HCT116 (cell line): ENCODE measurements at regions not wholly inside any gene's neighbourhood (a gene's known extent, or its start where the extent isn't known, plus 50 kb on each side); places are given as distances from the start of the nearest gene placed in this dataset.

ENCODE experiments used
- ATAC-seq: fragments of 200-7000 bp; cut with Tn5 transposase; 2 replicates; pipeline ENCODE4 v1.9.1; 2020; ENCODE audit warnings: mild to moderate bottlenecking, moderate library complexity
- BruUV-seq: library from RNA; stranded (reverse); fragments of 400-500 nt; replicated peaks from 2 replicates; lab custom pipeline; 2021; lab: Mats Ljungman, UMichigan
- CTCF ChIA-PET: fragments of 300-600 bp; sonication (Branson Sonifier 250); formaldehyde crosslinking; loops from one replicate; lab custom pipeline; 2021; ENCODE audit warnings: antibody characterized with exemption; lab: Charles Lee
- POLR2A ChIA-PET: fragments of 300-600, 350-600 bp; sonication (Branson Sonifier 250); formaldehyde crosslinking; loops from one replicate; lab custom pipeline; 2021; ENCODE audit warnings: antibody characterized with exemption; lab: Charles Lee
- RAD21 ChIA-PET, 2 experiments: fragments of 300-600 bp; sonication (Branson Sonifier 250); formaldehyde crosslinking; loops; one replicate each; lab custom pipeline; 2023; ENCODE audit warnings: low total read pairs in 2 of 2; ENCODE audit not compliant: uncharacterized antibody in 2 of 2, unreplicated experiment in 2 of 2, low non-redundant PET in 1 of 2; lab: Charles Lee
- DNase-seq: peaks from one replicate; pipeline ENCODE4 v3.0.0-alpha.2; 2010; ENCODE audit warnings: low read depth, low spot score
- H2AFZ ChIP-seq: fragments of 200-600 bp; shearing (Covaris generic), sonication (generic); 2 replicates; pipeline ENCODE4 v1.6.1; 2017; ENCODE audit warnings: low read depth, mixed run types, mixed read lengths, antibody characterized with exemption, low read length; ENCODE audit not compliant: poor library complexity, severe bottlenecking
- H3K27ac ChIP-seq: 2 replicates; pipeline ENCODE4 v1.5.1; 2012; ENCODE audit warnings: low read depth, low read length
- H3K27me3 ChIP-seq: fragments of 200-600 bp; sonication (generic); 2 replicates; pipeline ENCODE4 v1.6.1; 2016; ENCODE audit warnings: mixed run types, low read length, mixed read lengths; ENCODE audit not compliant: insufficient read depth
- H3K36me3 ChIP-seq, 2 experiments: fragments of 200-500 bp in 1 of 2; fragments of 200-600 bp in 1 of 2; sonication (Bioruptor generic) in 1 of 2; sonication (generic) in 1 of 2; 2 replicates each; pipeline versions ENCODE4 v1.5.1 to v1.6.1; 2014 to 2016; ENCODE audit warnings: low read length in 2 of 2, inconsistent platforms in 1 of 2, mixed read lengths in 1 of 2, mixed run types in 1 of 2; ENCODE audit not compliant: insufficient read depth in 2 of 2, control insufficient read depth in 1 of 2
- H3K4me1 ChIP-seq, 2 experiments: fragments of 200-600 bp in 1 of 2; sonication (generic) in 1 of 2; 2 replicates each; pipeline versions ENCODE4 v1.5.1 to v1.6.1; 2012 to 2017; ENCODE audit warnings: low read length in 2 of 2, inconsistent platforms in 1 of 2, mild to moderate bottlenecking in 1 of 2, mixed read lengths in 1 of 2, mixed run types in 1 of 2, moderate library complexity in 1 of 2; ENCODE audit not compliant: insufficient read depth in 2 of 2, control insufficient read depth in 1 of 2
- H3K4me2 ChIP-seq: fragments of 200-600 bp; sonication (generic); 2 replicates; pipeline ENCODE4 v1.6.1; 2017; ENCODE audit warnings: mixed run types, low read length, mixed read lengths
- H3K4me3 ChIP-seq, 2 experiments: fragments of 200-600 bp in 1 of 2; sonication (generic) in 1 of 2; replicated peaks in 1 of 2; 2 replicates each; pipeline ENCODE4 v1.5.1; 2011 to 2016; ENCODE audit warnings: low read length in 2 of 2, control low read depth in 1 of 2, low read depth in 1 of 2, mild to moderate bottlenecking in 1 of 2, mixed read lengths in 1 of 2, mixed run types in 1 of 2
- H3K79me2 ChIP-seq: fragments of 200-600 bp; sonication (generic); 2 replicates; pipeline ENCODE4 v1.6.1; 2017; ENCODE audit warnings: mild to moderate bottlenecking, mixed run types, low read length, moderate library complexity, mixed read lengths; ENCODE audit not compliant: insufficient read depth
- H3K9ac ChIP-seq: fragments of 200-600 bp; sonication (generic); 2 replicates; pipeline ENCODE4 v1.6.1; 2016; ENCODE audit warnings: low read length, mixed read lengths
- H3K9me2 ChIP-seq: fragments of 200-600 bp; sonication (generic), shearing (Covaris generic); 2 replicates; pipeline ENCODE4 v1.6.1; 2017; ENCODE audit warnings: mixed run types, mild to moderate bottlenecking, moderate library complexity; ENCODE audit not compliant: insufficient read depth
- H3K9me3 ChIP-seq, 2 experiments: fragments of 200-500 bp in 1 of 2; fragments of 200-600 bp in 1 of 2; sonication (Bioruptor generic) in 1 of 2; sonication (generic) in 1 of 2; 2 replicates each; pipeline ENCODE4 v1.6.1; 2014 to 2017; ENCODE audit warnings: low read length in 2 of 2, mixed read lengths in 2 of 2, inconsistent platforms in 1 of 2, low read depth in 1 of 2, mild to moderate bottlenecking in 1 of 2, mixed run types in 1 of 2, moderate library complexity in 1 of 2; ENCODE audit not compliant: control insufficient read depth in 1 of 2, insufficient read depth in 1 of 2
- H4K20me1 ChIP-seq: fragments of 200-600 bp; sonication (generic), shearing (Covaris generic); 2 replicates; pipeline ENCODE4 v1.6.1; 2017; ENCODE audit warnings: mixed run types, mild to moderate bottlenecking, moderate library complexity; ENCODE audit not compliant: insufficient read depth
- ATF3 ChIP-seq: IDR thresholded peaks from 2 replicates; pipeline ENCODE4 v1.6.1; 2012
- CBX3 ChIP-seq: IDR thresholded peaks from 2 replicates; pipeline ENCODE4 v1.6.1; 2012; ENCODE audit warnings: low read depth
- CTCF ChIP-seq, 3 experiments: fragments of 200-600 bp in 1 of 3; sonication (generic) in 1 of 3; IDR thresholded peaks in 2 of 3; conservative IDR thresholded peaks in 1 of 3; 2 replicates each; pipeline ENCODE4 v1.5.1; 2012 to 2017; ENCODE audit warnings: low read depth in 2 of 3, low read length in 2 of 3, antibody characterized with exemption in 1 of 3, borderline replicate concordance in 1 of 3, control low read depth in 1 of 3, mild to moderate bottlenecking in 1 of 3, mixed read lengths in 1 of 3, mixed run types in 1 of 3, moderate library complexity in 1 of 3; ENCODE audit not compliant: insufficient read depth in 1 of 3
- EZH2 ChIP-seq: fragments of 200-600 bp; sonication (generic); IDR thresholded peaks from 2 replicates; pipeline ENCODE4 v1.6.1; 2017; ENCODE audit warnings: antibody characterized with exemption, mixed run types
- MAX ChIP-seq: IDR thresholded peaks from 2 replicates; pipeline ENCODE4 v1.6.1; 2012
- POLR2A ChIP-seq: IDR thresholded peaks from 2 replicates; pipeline ENCODE4 v1.7.0; 2011; ENCODE audit warnings: borderline replicate concordance; ENCODE audit not compliant: insufficient read depth, insufficient read length; ENCODE audit errors: extremely low read depth
- POLR2AphosphoS5 ChIP-seq: IDR thresholded peaks from 2 replicates; pipeline ENCODE4 v1.6.1; 2011; ENCODE audit warnings: mild to moderate bottlenecking, low read depth, low read length, moderate library complexity
- SIN3A ChIP-seq: IDR thresholded peaks from 2 replicates; pipeline ENCODE4 v1.6.1; 2012; ENCODE audit warnings: low read depth
- SP1 ChIP-seq: IDR thresholded peaks from 2 replicates; pipeline ENCODE4 v1.6.1; 2012; ENCODE audit warnings: low read depth
- SRF ChIP-seq: IDR thresholded peaks from 2 replicates; pipeline ENCODE4 v1.6.1; 2012; ENCODE audit warnings: low read depth
- ZBTB33 ChIP-seq: IDR thresholded peaks from 2 replicates; pipeline ENCODE4 v1.6.1; 2011; ENCODE audit warnings: mild to moderate bottlenecking, low read length, moderate library complexity; ENCODE audit not compliant: insufficient replicate concordance; ENCODE audit errors: extremely low read depth
- ZFX ChIP-seq: fragments of 450-650 bp; IDR thresholded peaks from 2 replicates; pipeline ENCODE4 v1.6.1; 2017
- ZNF274 ChIP-seq: fragments of 200-500 bp; sonication (Bioruptor generic); IDR thresholded peaks from 2 replicates; pipeline ENCODE4 v1.6.1; 2014; ENCODE audit warnings: mild to moderate bottlenecking, low read depth, low read length, inconsistent platforms
- intact Hi-C: fragments of 100-400 bp; cut with micrococcal nuclease; formaldehyde crosslinking; loops from 2 replicates; pipeline ENCODE4 v1.10.0; 2022

GRCh38 chr4:162782096-162782777, 384.5 kb downstream of the NAF1 start:
- no peaks in the 10 kb centered on the region for H3K9me2 ChIP-seq
- ChIA-PET POLR2A (no interaction called here), RAD21 (no interaction called here), CTCF (no interaction called here)
- no peaks in the 10 kb centered on the region for H4K20me1 ChIP-seq
- no peak for ATAC-seq
- no peaks in the 10 kb centered on the region for H3K4me1 ChIP-seq
- no peak for TF ChIP-seq SRF
- TF ChIP-seq SIN3A: no peak
- TF ChIP-seq POLR2A: no peak
- TF ChIP-seq CBX3: no peak
- no peak for TF ChIP-seq ZFX
- TF ChIP-seq CTCF (IDR thresholded peaks at IDR 0.05 in 2 of 3, conservative IDR thresholded peaks at IDR 0.05 in 1 of 3; ENCODE audit: borderline replicate concordance in 1 of 3, insufficient read depth in 1 of 3, low read depth in 2 of 3, low read length in 2 of 3): no peak
- no peak for TF ChIP-seq ZBTB33
- TF ChIP-seq POLR2AphosphoS5: no peak
- TF ChIP-seq EZH2: no peak
- TF ChIP-seq ATF3: no peak
- no peak for TF ChIP-seq ZNF274
- TF ChIP-seq SP1: no peak
- TF ChIP-seq MAX: no peak
- H3K9me3 ChIP-seq: no peaks in the 10 kb centered on the region
- BruUV-seq: no TSS peak
- H3K4me3 ChIP-seq: no peak overlapping the region
- intact Hi-C loops: no loop called here
- no peak overlapping the region for H3K9ac ChIP-seq
- no peaks in the 10 kb centered on the region for H3K36me3 ChIP-seq
- H3K79me2 ChIP-seq: no peaks in the 10 kb centered on the region
- H3K27me3 ChIP-seq: no peaks in the 10 kb centered on the region
- no peak overlapping the region for H3K4me2 ChIP-seq
- H3K27ac ChIP-seq: no peak overlapping the region
- no peak for DNase-seq
- no peak overlapping the region for H2AFZ ChIP-seq
